ENCODE measurements at regions not wholly inside any gene's neighbourhood (a gene's known extent, or its start where the extent isn't known, plus 50 kb on each side); places are given as distances from the start of the nearest gene placed in this dataset.
"Not testable (repeated sequence)": the region's sequence is repeated elsewhere in the genome, so short reads cannot be mapped to it uniquely, and the experiment has no call there.

DNA sequence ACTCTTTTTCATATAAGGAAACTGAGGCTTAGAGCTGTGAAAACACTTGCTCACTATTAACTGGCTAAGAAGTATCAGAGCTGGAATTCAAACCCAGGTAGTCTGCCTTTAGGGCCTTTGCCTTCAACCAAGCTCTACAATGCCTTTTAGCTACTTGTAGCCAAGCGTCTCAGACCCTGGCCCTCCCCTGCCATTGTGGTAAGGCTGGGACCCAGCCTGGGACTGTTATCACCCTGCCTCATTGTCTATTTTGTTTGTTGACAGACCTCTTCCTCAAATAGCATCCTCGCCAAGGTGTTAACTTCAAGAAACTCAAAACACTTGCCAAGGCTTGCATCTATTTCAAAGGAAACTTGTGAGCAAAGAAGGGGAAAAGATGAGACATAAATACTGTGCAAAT, 76.7 kb upstream of the CD28 start:
- DNase-seq (ENCODE audit: low read depth), result no peak

DNA sequence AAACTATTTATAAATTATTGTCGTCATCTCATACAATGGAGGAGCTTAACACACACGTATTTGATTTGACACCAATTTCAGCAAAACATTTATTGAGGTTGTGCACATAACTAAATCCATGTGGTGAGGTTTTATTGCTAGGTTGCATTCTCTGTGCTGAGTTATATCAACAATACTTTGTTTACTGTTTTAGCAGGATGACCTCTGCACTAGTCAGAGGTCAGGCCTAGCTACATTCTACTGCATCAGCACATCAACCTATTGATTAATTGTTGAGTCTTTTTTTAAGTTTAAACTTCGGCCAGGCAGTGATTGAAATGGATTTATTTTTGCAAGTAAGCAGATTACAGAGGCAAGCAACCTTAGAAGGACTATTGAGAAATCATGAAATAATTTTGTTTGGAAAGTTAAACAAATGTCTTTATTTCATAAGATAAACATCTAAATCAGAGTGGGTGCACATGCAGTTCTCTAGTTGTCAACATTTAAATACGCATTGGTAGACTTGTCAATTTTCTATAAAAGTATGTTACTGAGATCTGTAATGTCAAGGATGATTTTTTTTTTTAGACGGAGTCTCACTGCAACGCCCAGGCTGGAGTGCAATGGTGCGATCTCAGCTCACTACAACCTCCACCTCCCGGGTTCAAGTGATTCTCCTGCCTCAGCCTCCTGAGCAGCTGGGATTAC, 75.2 kb upstream of the CD28 start:
- peak; percentile 30 for DNase-seq (ENCODE audit: low read depth)

DNA sequence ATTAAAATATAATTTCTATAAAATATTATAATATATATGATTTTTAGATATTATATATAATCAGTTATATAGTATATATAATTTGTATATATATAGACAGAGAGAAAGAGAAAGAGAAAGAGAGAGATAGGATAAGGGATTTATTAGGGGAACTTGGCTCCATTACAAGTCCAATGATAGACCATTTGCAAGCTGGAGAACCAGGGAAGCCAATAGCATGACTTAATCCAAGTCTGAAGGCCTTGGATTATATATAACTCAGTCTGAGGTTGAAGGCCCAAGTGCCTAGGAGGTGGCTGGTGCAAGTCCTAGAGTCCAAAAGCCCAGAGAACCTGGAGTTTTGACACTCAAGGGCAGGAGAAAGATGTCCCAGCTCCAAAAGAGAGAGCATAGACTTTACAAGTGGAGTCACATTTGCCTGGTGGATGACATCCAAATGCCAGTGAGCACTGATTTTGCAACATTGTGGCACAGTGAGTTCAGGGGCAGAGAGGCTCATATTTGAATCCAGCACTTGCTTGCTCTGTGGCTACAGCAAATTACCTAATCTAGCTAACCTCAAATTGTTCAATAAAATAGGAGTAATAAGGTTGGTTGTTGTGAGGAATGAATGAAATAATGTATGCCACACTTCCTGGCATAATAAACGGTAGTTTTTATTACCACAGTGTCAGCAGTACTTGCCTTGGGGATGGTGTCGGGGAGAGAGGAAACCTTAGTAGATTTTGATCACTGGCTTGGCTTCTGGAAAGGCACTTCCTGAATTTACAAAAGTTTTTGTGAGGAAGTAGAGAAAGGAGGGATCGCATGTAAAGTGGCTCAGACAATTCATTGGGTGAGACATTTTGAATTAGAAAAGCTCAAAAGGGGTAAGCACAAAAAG, 69.6 kb upstream of the CD28 start:
- DNase-seq (ENCODE audit: low read depth), result peak; percentile 75

DNA sequence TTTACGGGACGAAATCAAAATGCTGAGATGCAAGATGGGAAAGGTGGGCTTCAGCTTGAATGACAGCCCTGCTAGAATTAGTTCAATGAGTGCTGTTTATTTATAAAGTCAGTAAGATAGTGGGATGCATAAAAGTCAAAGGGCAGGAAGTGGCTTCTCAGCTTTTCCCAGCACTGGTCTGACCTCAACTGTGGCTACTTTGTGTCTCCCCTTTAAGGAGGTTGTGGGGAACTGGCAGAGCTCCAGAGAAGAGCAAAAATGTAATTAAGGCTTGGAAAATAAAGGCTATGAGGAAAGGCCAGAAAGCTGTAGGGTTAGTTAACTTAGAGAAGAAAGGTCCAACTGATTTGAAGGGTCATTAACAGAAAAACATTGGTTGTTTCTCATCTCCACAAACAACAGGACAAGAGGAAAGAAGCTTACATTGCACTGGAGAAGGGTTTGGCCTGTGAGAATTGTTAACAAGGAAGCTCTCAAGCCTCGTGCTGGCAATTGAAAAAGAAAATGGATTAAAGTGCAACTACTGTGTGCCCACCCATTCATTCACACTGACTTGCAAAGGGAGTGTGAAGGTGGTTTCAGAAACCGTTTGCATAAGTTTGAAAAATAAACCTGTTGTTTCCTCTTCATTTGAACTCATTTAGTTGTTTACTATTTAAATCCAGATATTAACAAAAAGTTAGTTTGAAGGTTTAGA, 68.8 kb upstream of the CD28 start:
- DNase-seq (ENCODE audit: low read depth), result peak; percentile 59

DNA sequence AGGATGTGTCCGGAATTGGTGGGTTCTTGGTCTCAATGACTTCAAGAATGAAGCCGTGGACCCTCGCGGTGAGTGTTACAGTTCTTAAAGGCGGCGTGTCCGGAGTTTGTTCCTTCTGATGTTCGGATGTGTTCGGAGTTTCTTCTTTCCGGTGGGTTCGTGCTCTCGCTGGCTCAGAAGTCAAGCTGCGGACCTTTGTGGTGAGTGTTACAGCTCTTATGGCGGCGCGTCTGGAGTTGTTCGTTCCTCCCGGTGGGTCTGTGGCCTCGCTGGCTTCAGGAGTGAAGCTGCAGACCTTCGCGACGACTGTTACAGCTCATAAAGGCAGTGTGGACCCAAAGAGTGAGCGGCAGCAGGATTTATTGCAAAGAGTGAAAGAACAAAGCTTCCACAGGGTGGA, 64.6 kb upstream of the CD28 start:
- not testable (repeated sequence) for DNase-seq (ENCODE audit: low read depth)

DNA sequence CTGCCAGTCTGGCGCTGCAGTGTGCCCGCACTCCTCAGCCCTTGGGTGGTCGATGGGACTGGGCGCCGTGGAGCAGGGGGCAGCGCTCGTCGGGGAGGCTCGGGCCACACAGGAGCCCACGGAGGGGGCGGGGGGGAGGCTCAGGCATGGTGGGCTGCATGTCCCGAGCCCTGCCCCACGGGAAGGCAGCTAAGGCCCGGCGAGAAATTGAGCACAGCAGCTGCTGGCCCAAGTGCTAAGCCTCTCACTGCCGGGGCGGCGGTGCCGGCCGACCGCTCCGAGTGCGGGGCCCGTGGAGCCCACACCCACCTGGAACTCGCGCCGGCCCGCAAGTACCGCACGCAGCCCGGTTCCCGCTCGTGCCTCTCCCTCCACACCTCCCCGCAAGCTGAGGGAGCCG, 63.6 kb upstream of the CD28 start:
- not testable (repeated sequence) for DNase-seq (ENCODE audit: low read depth)

DNA sequence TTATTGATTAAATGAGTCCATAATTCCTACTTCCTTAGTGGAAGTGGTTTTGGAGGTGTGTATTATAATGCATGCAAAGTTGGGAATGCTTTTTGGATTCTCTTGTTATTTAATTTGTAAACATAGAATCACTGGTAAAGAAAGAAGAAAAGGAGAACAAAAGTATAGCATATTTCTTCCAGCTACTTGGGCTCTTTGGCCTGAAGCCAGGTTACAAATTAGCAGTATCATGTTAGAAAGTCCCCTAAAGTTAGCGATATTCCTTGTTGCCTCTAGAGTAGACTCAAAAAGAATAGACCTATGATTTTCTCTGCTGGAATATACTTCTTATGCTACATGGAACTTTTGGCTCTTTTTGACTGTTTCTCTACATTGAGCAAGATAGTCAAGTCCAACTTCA, 60.6 kb upstream of the CD28 start:
- no peak for DNase-seq (ENCODE audit: low read depth)

DNA sequence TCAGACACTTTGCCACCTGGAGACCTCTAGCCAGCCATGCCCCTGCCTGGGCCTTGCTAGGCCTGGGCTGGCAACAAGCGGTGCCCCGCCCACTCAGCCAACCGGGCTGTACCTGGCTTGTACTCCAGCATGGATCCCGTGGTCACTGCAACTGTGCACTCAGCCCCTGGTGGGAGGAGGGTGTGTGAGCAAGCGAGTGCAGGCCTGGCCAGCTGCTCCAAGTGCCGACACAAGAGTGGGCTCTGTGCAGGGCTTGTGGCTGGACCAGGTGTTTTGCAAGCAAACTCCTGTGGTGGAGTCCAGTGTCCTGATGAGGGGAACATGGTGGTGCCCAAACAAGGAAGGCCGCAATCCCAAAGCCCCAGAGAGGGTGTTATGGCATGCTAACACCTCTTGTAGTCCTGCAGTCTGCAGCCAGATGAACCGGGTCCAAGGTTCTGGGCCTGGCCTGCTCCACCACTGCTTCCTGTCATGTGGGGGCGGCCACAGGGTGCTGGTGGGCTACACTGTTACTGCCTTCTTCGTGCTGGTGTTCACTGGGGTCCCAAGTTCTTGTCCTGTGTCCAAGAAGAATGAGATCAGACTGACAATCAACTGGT, 60.1 kb upstream of the CD28 start:
- no peak for DNase-seq (ENCODE audit: low read depth)

DNA sequence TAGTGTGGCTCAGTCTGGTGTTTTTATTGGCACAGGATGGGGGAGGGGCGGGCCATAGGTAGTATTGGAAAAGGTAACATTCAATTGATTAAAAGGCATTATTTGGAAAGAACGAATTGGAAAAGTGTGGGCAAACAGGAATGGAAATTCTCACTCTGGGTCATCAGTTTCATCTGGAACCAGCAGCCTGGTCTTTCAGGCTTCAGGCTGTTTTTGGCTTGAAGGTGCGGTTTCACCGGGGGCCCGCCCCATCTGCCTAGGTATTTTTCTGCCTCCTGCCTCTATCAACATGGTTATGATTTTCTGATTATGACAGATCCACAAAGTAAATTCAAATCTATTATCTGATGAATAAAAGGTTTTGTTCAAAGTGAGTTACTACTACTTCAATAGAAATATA, 59.5 kb upstream of the CD28 start:
- no peak for DNase-seq (ENCODE audit: low read depth)

DNA sequence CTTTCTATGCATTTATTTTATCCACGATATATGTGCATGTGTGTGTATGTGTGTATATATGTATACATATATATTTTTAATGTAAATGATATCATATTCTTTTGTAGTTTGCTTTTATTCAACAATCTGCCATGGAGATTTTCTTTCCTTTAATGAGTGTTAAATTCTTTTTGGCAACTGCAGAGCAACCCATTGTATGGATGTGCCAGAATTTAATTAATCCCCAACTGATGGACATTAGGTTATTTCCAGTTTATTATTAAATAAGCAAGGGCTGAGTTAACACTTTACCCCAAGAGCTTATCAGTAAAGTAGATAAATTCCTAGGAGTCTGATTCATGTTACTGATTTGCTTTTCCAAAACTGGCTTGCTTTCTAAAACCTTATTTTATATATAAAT, 58.9 kb upstream of the CD28 start:
- no peak for DNase-seq (ENCODE audit: low read depth)

DNA sequence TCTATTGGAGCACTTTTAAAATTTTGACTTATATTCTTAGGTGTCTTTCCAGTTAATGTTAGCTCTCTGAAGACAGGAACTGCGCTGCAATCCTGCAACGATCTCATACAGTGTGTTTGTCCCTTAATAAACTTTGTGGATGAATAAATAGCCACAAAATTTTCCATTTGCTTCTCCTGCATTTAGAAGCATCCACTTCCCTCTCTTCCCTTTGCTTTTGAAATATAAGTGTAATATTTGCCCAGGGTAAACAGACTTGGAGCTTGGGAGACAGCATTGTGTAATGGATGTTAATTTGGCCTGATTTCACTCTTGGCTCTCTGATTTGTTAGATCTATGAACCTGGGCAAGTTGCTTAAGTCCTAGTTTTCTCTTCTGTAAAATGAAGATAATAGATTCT, 58.2 kb upstream of the CD28 start:
- no peak for DNase-seq (ENCODE audit: low read depth)

DNA sequence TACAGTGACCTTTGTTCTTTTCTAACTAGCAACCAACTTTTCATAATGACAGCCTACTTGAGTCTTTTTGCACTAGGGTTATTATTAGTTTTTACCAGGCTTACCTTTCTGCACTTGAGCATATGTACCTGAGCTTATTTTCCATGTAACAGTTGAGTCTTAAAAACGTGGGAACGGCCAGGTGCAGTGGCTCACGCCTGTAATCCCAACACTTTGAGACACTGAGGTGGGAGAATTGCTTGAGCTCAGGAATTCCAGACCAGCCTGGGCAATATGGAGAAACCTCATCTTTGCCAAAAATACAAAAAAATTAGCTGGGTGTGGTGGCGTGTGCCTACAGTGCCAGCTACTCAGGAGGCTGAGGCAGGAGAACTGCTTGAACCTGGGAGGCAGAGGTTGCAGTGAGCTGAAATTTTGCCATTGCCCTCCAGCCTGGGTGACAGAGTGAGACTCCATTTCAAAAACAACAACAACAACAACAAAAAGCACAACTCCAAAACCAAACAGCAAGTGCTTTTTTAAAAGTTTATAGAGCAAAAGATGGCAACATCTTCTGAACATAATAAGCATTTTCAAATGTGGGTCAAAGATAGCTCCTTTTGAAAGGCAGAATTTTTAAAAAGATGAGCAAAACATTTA, 57.1 kb upstream of the CD28 start:
- DNase-seq (ENCODE audit: low read depth), result no peak

DNA sequence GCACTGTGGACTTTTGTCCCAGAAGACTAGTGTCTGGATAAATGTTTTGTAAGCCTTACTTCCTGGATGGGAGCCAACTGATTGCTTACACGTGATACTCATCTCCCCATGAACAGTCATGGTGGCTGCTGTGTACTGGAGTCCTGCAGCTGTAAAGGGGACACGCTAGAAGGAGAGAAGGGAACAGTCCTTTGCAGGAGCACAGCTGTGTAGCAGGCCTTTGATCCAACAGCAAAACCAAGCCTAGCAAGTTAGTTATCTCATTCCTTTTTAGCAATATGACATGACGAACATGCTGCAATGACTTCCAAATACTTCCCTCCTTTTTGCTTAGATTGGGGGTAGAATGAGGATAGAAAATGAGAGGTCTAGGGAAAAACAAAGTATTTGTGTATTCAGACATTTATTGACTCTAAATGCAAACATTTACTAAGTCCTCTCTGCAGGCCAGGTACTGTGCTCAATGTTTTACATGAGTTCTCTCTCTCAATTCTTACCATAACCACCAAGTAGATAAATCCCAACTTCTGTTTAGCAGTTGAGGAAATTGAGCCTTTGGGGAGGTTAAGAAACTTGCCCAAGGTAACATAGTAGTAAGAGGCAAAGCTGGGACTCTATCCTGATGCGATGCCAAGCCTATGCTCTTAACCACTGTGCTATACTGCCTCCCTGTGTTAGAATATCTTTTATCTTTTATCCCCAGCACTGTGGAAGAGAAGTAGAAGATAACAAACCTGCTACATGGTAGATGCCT, 55.4 kb upstream of the CD28 start:
- DNase-seq (ENCODE audit: low read depth), result peak; percentile 63

DNA sequence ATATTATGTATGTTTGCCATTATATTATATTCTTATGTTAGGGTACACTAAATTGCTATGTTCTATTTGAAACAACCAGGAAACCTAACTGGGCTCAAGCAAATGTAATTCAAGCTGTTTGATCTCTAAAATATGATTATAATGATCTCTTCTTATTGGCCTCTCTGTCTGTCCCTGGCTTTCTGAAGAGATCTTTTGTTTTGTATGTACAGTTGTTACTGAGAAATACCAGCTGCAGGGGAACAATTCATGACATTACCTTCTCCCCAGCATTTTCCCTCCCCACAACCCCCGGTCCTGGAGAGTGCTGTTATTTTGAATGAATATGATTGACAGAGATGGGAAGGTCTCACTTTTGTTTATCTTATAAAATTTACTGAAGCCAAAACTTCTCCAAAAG, 54.8 kb upstream of the CD28 start:
- no peak for DNase-seq (ENCODE audit: low read depth)

DNA sequence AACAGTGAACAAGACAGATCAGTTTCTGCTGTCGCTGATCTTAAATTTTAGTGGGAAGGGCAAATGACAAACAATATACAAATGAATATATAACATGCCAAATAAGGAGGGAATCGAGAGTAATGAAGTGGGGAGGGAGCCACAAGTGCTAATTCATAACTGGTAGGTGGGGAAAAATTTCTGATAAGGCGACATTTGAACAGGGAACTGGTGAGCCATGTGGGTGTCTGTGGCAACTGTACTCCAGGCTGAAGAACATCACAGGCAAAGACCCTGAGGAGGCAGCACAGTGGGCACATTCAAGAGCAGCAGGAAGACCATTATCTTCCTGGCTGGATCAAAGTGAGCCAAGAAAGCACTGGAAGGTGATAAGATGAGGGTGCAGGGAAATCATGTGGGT, 51.6 kb upstream of the CD28 start:
- no peak for DNase-seq (ENCODE audit: low read depth)

DNA sequence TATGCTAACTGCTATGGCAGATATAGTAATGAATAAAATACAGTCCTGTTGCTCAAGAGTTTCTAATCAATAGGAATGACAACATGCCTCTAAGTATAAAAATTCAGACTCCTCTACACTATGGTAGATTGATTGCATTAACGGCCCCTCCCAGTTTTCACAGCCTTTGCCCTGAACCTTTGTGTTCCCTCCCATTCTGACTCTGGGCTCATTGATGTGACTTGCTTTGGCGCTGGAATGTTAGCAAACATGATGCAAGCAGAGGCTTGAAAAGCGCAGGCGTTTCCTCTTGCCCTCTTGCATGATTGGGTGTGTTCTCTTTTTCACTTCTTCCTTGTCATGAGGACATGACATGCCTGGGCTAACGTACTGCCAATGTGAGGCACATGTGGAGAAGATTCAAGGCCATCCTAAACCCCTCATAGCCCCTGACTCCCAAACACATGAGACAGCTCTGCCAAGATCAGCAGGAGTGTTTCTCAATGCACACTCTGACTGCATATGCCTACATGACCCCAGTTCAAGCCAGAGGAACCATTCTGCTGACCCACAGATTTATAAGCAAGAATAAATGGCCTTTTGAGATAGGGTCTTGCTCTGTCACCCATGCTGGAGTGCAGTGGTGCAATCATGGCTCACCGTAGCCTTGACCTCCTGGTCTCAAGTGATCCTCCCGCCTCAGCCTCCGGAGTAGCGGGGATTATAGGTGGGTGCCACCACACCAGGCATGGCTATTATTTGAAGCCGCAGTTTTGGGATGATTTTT, 49.7 kb upstream of the CD28 start:
- DNase-seq (ENCODE audit: low read depth), result no peak

Data from M059J (cell line).